HepG2 (cell line): ENCODE measurements at regions not wholly inside any gene's neighbourhood (a gene's known extent, or its start where the extent isn't known, plus 50 kb on each side); places are given as distances from the start of the nearest gene placed in this dataset.

Source experiments
- ELF4 ChIP-seq: sonication (generic); formaldehyde crosslinking; IDR thresholded peaks from 2 replicates; pipeline ENCODE4 v1.5.0; 2020; ENCODE audit warnings: missing genetic modification reagents, mild to moderate bottlenecking, moderate library complexity, borderline replicate concordance
- FOXA1 ChIP-seq, 2 experiments: fragments of 450-650 bp in 1 of 2; sonication (generic) in 1 of 2; formaldehyde crosslinking in 1 of 2; IDR thresholded peaks; 2 replicates each; pipeline versions ENCODE4 v1.4.0 to v1.6.1; 2016 to 2020; ENCODE audit warnings: missing genetic modification reagents in 1 of 2
- GTF3A ChIP-seq: sonication (generic); formaldehyde crosslinking; conservative IDR thresholded peaks from 2 replicates; pipeline ENCODE4 v1.4.0; 2020; ENCODE audit warnings: mild to moderate bottlenecking, missing genetic modification reagents
- SUZ12 ChIP-seq: fragments of 150-350 bp; IDR thresholded peaks from 2 replicates; pipeline ENCODE4 v1.6.1; 2014; ENCODE audit warnings: low read depth, low read length
- YY1 ChIP-seq: IDR thresholded peaks from 2 replicates; pipeline ENCODE4 v1.6.1; 2011; ENCODE audit warnings: low read length, low read depth, moderate library complexity, mild to moderate bottlenecking; ENCODE audit not compliant: insufficient read depth, insufficient replicate concordance
- ZNF33B ChIP-seq: sonication (generic); formaldehyde crosslinking; IDR thresholded peaks from 2 replicates; pipeline ENCODE4 v1.5.1; 2020; ENCODE audit warnings: mild to moderate bottlenecking, missing genetic modification reagents
- ZNF44 ChIP-seq: sonication (generic); formaldehyde crosslinking; IDR thresholded peaks from 2 replicates; pipeline ENCODE4 v1.5.1; 2020; ENCODE audit warnings: mild to moderate bottlenecking, missing genetic modification reagents
- ZNF543 ChIP-seq: sonication (generic); formaldehyde crosslinking; IDR thresholded peaks from 2 replicates; pipeline ENCODE4 v1.4.0; 2020; ENCODE audit warnings: mild to moderate bottlenecking, missing genetic modification reagents
- TF ChIP-seq, protein P1 (sequence below): sonication (generic); formaldehyde crosslinking; IDR thresholded peaks from 2 replicates; pipeline ENCODE4 v1.4.0; 2020; ENCODE audit warnings: missing genetic modification reagents
- TF ChIP-seq, protein P2 (sequence below): sonication (generic); formaldehyde crosslinking; conservative IDR thresholded peaks from 2 replicates; pipeline ENCODE4 v1.8.0; 2022; ENCODE audit warnings: low read depth, missing genetic modification reagents

DNA sequence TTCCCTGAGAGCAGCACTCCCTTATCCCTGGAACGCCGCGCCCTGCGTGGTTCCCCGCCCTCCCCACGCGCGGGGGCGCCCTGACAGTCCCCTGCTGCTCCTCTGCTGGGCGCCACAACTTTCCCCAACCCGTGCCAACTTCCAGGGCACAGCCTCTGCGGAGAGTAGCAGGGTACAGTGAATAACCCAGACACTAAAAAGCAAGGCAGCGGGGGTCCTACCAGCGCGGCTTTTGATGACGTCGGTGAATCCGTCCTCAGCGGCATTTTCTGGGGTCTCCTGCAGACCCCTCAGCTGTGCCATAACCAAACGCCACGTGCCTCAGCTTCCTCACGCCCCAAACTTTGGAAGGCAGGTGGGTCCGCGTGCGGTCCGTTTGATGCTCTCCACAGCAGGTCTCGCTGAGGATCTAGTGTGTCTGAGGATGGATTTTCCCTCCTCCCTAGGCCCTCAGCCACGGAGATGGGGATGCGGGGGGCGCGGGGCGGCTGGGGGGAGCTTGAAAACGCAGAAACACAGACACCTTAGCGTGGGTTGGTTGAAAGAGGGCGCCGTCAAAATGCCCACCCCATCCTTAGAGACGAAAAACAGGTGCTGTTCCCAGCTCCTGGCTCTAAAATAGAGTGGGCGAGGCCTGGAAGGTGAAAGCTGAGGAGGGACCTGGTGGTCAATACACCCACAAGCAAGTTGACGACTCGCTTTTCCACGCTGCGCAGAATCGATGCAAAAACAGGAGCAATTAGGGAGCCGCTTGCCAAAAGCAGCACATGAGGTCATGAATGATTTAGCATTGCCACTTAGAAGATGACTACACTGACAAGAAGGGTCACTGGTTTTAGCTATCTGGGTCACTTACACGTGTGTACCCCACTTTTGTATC, 405.6 kb downstream of the FAM47A start (continued):
- TF ChIP-seq YY1 (no peak), ZNF543 (CRISPR knock-in tag) (no peak), ELF4 (CRISPR knock-in tag) (no peak), ZNF33B (CRISPR knock-in tag) (no peak), GTF3A (CRISPR knock-in tag) (no peak), ZNF44 (CRISPR knock-in tag) (no peak), FOXA1 (IDR thresholded peaks at IDR 0.05) (no peak), FOXA1 (CRISPR knock-in tag; IDR thresholded peaks at IDR 0.05) (no peak), SUZ12 (no peak)
- TF ChIP-seq, protein P1, sequence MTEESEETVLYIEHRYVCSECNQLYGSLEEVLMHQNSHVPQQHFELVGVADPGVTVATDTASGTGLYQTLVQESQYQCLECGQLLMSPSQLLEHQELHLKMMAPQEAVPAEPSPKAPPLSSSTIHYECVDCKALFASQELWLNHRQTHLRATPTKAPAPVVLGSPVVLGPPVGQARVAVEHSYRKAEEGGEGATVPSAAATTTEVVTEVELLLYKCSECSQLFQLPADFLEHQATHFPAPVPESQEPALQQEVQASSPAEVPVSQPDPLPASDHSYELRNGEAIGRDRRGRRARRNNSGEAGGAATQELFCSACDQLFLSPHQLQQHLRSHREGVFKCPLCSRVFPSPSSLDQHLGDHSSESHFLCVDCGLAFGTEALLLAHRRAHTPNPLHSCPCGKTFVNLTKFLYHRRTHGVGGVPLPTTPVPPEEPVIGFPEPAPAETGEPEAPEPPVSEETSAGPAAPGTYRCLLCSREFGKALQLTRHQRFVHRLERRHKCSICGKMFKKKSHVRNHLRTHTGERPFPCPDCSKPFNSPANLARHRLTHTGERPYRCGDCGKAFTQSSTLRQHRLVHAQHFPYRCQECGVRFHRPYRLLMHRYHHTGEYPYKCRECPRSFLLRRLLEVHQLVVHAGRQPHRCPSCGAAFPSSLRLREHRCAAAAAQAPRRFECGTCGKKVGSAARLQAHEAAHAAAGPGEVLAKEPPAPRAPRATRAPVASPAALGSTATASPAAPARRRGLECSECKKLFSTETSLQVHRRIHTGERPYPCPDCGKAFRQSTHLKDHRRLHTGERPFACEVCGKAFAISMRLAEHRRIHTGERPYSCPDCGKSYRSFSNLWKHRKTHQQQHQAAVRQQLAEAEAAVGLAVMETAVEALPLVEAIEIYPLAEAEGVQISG (CRISPR knock-in tag), result no peak
- TF ChIP-seq, protein P2, sequence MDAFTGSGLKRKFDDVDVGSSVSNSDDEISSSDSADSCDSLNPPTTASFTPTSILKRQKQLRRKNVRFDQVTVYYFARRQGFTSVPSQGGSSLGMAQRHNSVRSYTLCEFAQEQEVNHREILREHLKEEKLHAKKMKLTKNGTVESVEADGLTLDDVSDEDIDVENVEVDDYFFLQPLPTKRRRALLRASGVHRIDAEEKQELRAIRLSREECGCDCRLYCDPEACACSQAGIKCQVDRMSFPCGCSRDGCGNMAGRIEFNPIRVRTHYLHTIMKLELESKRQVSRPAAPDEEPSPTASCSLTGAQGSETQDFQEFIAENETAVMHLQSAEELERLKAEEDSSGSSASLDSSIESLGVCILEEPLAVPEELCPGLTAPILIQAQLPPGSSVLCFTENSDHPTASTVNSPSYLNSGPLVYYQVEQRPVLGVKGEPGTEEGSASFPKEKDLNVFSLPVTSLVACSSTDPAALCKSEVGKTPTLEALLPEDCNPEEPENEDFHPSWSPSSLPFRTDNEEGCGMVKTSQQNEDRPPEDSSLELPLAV, result no peak
